DOHH2 (cell line): ENCODE measurements at regions not wholly inside any gene's neighbourhood (a gene's known extent, or its start where the extent isn't known, plus 50 kb on each side); places are given as distances from the start of the nearest gene placed in this dataset.

Experiments
- H3F3A ChIP-seq: fragments of 200-600 bp; sonication (generic), shearing (Covaris generic); 2 replicates; pipeline ENCODE4 v1.6.0; 2016; ENCODE audit warnings: antibody characterized with exemption, mild to moderate bottlenecking; ENCODE audit not compliant: control insufficient read depth, insufficient read depth
- H3K27ac ChIP-seq: fragments of 200-600 bp; sonication (generic); 2 replicates; pipeline ENCODE4 v1.5.1; 2014; ENCODE audit warnings: low read depth, mild to moderate bottlenecking, low read length, moderate library complexity
- H3K27me3 ChIP-seq: fragments of 200-600 bp; sonication (generic); 2 replicates; pipeline ENCODE4 v1.6.1; 2014; ENCODE audit warnings: mild to moderate bottlenecking, low read length, mixed read lengths; ENCODE audit not compliant: control insufficient read depth
- H3K36me3 ChIP-seq: fragments of 200-600 bp; sonication (generic); 2 replicates; pipeline ENCODE4 v1.6.1; 2014; ENCODE audit warnings: mild to moderate bottlenecking, low read length, moderate library complexity, mixed read lengths; ENCODE audit not compliant: control insufficient read depth
- H3K4me1 ChIP-seq: fragments of 200-600 bp; sonication (generic); 2 replicates; pipeline ENCODE4 v1.6.1; 2014; ENCODE audit warnings: mild to moderate bottlenecking, low read length, mixed read lengths; ENCODE audit not compliant: control insufficient read depth
- H3K4me2 ChIP-seq: fragments of 200-600 bp; sonication (generic); 2 replicates; pipeline ENCODE4 v1.6.0; 2014; ENCODE audit warnings: mild to moderate bottlenecking, low read length, moderate library complexity
- H3K4me3 ChIP-seq: fragments of 200-600 bp; sonication (generic); 2 replicates; pipeline ENCODE4 v1.5.1; 2014; ENCODE audit warnings: mild to moderate bottlenecking, low read length, mixed read lengths
- H3K79me2 ChIP-seq: fragments of 200-600 bp; sonication (generic); 2 replicates; pipeline ENCODE4 v1.6.1; 2014; ENCODE audit warnings: mild to moderate bottlenecking, low read length, mixed read lengths; ENCODE audit not compliant: control insufficient read depth
- H3K9me2 ChIP-seq: fragments of 200-600 bp; sonication (generic); replicated peaks from 2 replicates; pipeline ENCODE4 v1.6.1; 2014; ENCODE audit warnings: mild to moderate bottlenecking, low read length, mixed read lengths; ENCODE audit not compliant: control insufficient read depth
- H3K9me3 ChIP-seq: fragments of 200-600 bp; sonication (generic); 2 replicates; pipeline ENCODE4 v1.6.1; 2014; ENCODE audit warnings: antibody characterized with exemption, low read length, mixed read lengths; ENCODE audit not compliant: control insufficient read depth, insufficient read depth
- H4K20me1 ChIP-seq: fragments of 200-600 bp; sonication (generic); 2 replicates; pipeline ENCODE4 v1.6.0; 2014; ENCODE audit warnings: low read depth, mild to moderate bottlenecking, antibody characterized with exemption, low read length, moderate library complexity; ENCODE audit not compliant: control insufficient read depth, insufficient read depth
- EZH2phosphoT487 ChIP-seq: fragments of 200-600 bp; sonication (generic); IDR thresholded peaks from 2 replicates; pipeline ENCODE4 v1.6.1; 2017; ENCODE audit warnings: borderline replicate concordance, mild to moderate bottlenecking, antibody characterized with exemption, low read length, moderate library complexity, mixed read lengths
- TF ChIP-seq, protein P1 (sequence below): fragments of 200-600 bp; sonication (generic); IDR thresholded peaks from one replicate; pipeline ENCODE4 v1.5.1; 2014; ENCODE audit warnings: antibody characterized with exemption, mild to moderate bottlenecking, low read depth, low read length; ENCODE audit not compliant: poor library complexity, severe bottlenecking

GRCh38 chr2:180927030-180927686 lies 53.2 kb upstream of the UBE2E3 start:
- H4K20me1 ChIP-seq, result no peaks in the 10 kb centered on the region
- no peak overlapping the region for H3K4me2 ChIP-seq
- no peaks in the 10 kb centered on the region for H3K4me1 ChIP-seq
- H3K36me3 ChIP-seq, result no peaks in the 10 kb centered on the region
- no peaks in the 10 kb centered on the region for H3K9me2 ChIP-seq
- H3K9me3 ChIP-seq, result no peaks in the 10 kb centered on the region
- no peak overlapping the region for H3K4me3 ChIP-seq
- H3K79me2 ChIP-seq, result no peaks in the 10 kb centered on the region
- no peaks in the 10 kb centered on the region for H3F3A ChIP-seq
- TF ChIP-seq, protein P1, sequence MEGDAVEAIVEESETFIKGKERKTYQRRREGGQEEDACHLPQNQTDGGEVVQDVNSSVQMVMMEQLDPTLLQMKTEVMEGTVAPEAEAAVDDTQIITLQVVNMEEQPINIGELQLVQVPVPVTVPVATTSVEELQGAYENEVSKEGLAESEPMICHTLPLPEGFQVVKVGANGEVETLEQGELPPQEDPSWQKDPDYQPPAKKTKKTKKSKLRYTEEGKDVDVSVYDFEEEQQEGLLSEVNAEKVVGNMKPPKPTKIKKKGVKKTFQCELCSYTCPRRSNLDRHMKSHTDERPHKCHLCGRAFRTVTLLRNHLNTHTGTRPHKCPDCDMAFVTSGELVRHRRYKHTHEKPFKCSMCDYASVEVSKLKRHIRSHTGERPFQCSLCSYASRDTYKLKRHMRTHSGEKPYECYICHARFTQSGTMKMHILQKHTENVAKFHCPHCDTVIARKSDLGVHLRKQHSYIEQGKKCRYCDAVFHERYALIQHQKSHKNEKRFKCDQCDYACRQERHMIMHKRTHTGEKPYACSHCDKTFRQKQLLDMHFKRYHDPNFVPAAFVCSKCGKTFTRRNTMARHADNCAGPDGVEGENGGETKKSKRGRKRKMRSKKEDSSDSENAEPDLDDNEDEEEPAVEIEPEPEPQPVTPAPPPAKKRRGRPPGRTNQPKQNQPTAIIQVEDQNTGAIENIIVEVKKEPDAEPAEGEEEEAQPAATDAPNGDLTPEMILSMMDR, result no peak
- no peak for TF ChIP-seq EZH2phosphoT487
- H3K27me3 ChIP-seq, result peaks cover 4% of the 10 kb centered on the region; the same call in 1 of the 2 replicates
- H3K27ac ChIP-seq, result no peak overlapping the region

GRCh38 chr2:180925700-180926099 lies 54.7 kb upstream of the UBE2E3 start:
- Histone ChIP-seq H3K9me3 (no peaks in the 10 kb centered on the region), H3K9me2 (no peaks in the 10 kb centered on the region), H3K4me3 (no peak overlapping the region), H3K79me2 (no peaks in the 10 kb centered on the region), H3K27me3 (peaks cover 4% of the 10 kb centered on the region; the same call in 1 of the 2 replicates), H3K4me1 (no peaks in the 10 kb centered on the region), H3K27ac (no peak overlapping the region), H3K36me3 (no peaks in the 10 kb centered on the region), H3F3A (no peaks in the 10 kb centered on the region), H3K4me2 (no peak overlapping the region), H4K20me1 (no peaks in the 10 kb centered on the region)
- TF ChIP-seq, protein P1, result no peak
- TF ChIP-seq EZH2phosphoT487, result no peak

GRCh38 chr2:180924063-180924462 lies 56.3 kb upstream of the UBE2E3 start:
- Histone ChIP-seq H3K9me3 (no peaks in the 10 kb centered on the region), H3K9me2 (no peaks in the 10 kb centered on the region), H3K4me3 (no peak overlapping the region), H3K79me2 (no peaks in the 10 kb centered on the region), H3K36me3 (no peaks in the 10 kb centered on the region), H3K27me3 (peaks cover 4% of the 10 kb centered on the region; the same call in 1 of the 2 replicates), H3K27ac (no peak overlapping the region), H3K4me1 (no peaks in the 10 kb centered on the region), H3F3A (no peaks in the 10 kb centered on the region), H4K20me1 (no peaks in the 10 kb centered on the region), H3K4me2 (no peak overlapping the region)
- no peak for TF ChIP-seq EZH2phosphoT487
- TF ChIP-seq, protein P1, result no peak
